ENCODE measurements at regions not wholly inside any gene's neighbourhood (a gene's known extent, or its start where the extent isn't known, plus 50 kb on each side); places are given as distances from the start of the nearest gene placed in this dataset.

- no peak for FAIRE-seq
These were observed 81.1 kb upstream of the SERP2 start for GRCh38 chr13:44292545-44292944.

- FAIRE-seq = no peak
These were observed 80.2 kb upstream of the SERP2 start for GRCh38 chr13:44293374-44293773.

GRCh38 chr13:44293908-44294735 is 79.5 kb upstream of the SERP2 start:
- no peak for FAIRE-seq

GRCh38 chr13:44294876-44295275 is 78.7 kb upstream of the SERP2 start:
- no peak for FAIRE-seq

- FAIRE-seq = no peak
These were observed 76.8 kb upstream of the SERP2 start for GRCh38 chr13:44296856-44297255.

GRCh38 chr13:44298314-44298713 is 75.3 kb upstream of the SERP2 start:
- FAIRE-seq = no peak

- no peak for FAIRE-seq
These were observed 74.3 kb upstream of the SERP2 start for GRCh38 chr13:44299152-44299943.

GRCh38 chr13:44300895-44301638 is 72.6 kb upstream of the SERP2 start:
- no peak for FAIRE-seq

- FAIRE-seq = no peak
These were observed 72.0 kb upstream of the SERP2 start for GRCh38 chr13:44301639-44302015.

- FAIRE-seq = no peak
These were observed 71.4 kb upstream of the SERP2 start for GRCh38 chr13:44302233-44302632.

GRCh38 chr13:44302940-44303575 is 70.6 kb upstream of the SERP2 start:
- no peak for FAIRE-seq

- no peak for FAIRE-seq
These were observed 69.8 kb upstream of the SERP2 start for GRCh38 chr13:44303681-44304432.

GRCh38 chr13:44304433-44304725 is 69.2 kb upstream of the SERP2 start:
- FAIRE-seq = no peak

GRCh38 chr13:44305286-44305685 is 68.3 kb upstream of the SERP2 start:
- FAIRE-seq = no peak

- FAIRE-seq = no peak
These were observed 67.7 kb upstream of the SERP2 start for GRCh38 chr13:44305917-44306370.

- no peak for FAIRE-seq
These were observed 67.0 kb upstream of the SERP2 start for GRCh38 chr13:44306371-44307192.

GRCh38 chr13:44307255-44307654 is 66.4 kb upstream of the SERP2 start:
- FAIRE-seq = no peak

GRCh38 chr13:44307844-44308243 is 65.8 kb upstream of the SERP2 start:
- FAIRE-seq = no peak

- FAIRE-seq = no peak
These were observed 65.3 kb upstream of the SERP2 start for GRCh38 chr13:44308352-44308751.

GRCh38 chr13:44309794-44310757 is 63.5 kb upstream of the SERP2 start:
- no peak for FAIRE-seq
